HEK293T (cell line): ENCODE measurements at regions not wholly inside any gene's neighbourhood (a gene's known extent, or its start where the extent isn't known, plus 50 kb on each side); places are given as distances from the start of the nearest gene placed in this dataset.

Experiments used
- ARNT ChIP-seq: fragments of 450-650 bp; IDR thresholded peaks from 2 replicates; pipeline ENCODE4 v1.6.1; 2017; ENCODE audit warnings: mild to moderate bottlenecking
- ELF4 ChIP-seq: fragments of 450-650 bp; IDR thresholded peaks from 2 replicates; pipeline ENCODE4 v1.6.1; 2017; ENCODE audit warnings: antibody characterized with exemption
- FOXA1 ChIP-seq: fragments of 450-650 bp; IDR thresholded peaks from 2 replicates; pipeline ENCODE4 v1.6.1; 2016; ENCODE audit warnings: mild to moderate bottlenecking
- FOXM1 ChIP-seq: fragments of 450-650 bp; IDR thresholded peaks from 2 replicates; pipeline ENCODE4 v1.6.1; 2017; ENCODE audit warnings: mild to moderate bottlenecking, borderline replicate concordance
- LEF1 ChIP-seq: fragments of 450-650 bp; IDR thresholded peaks from 2 replicates; pipeline ENCODE4 v1.6.1; 2017; ENCODE audit warnings: mild to moderate bottlenecking, borderline replicate concordance
- PKNOX1 ChIP-seq: fragments of 450-650 bp; IDR thresholded peaks from 2 replicates; pipeline ENCODE4 v1.6.1; 2016
- SUZ12 ChIP-seq: fragments of 450-650 bp; IDR thresholded peaks from 2 replicates; pipeline ENCODE4 v1.6.1; 2016; ENCODE audit warnings: mild to moderate bottlenecking
- TARDBP ChIP-seq: fragments of 450-650 bp; IDR thresholded peaks from 2 replicates; pipeline ENCODE4 v1.6.1; 2016
- ZNF384 ChIP-seq: fragments of 450-650 bp; IDR thresholded peaks from 2 replicates; pipeline ENCODE4 v1.6.1; 2016

GRCh38 chr14:34081101-34081575 lies 130.3 kb upstream of the EGLN3 start:
- no peak for TF ChIP-seq ZNF384
- no peak for TF ChIP-seq SUZ12
- no peak for TF ChIP-seq LEF1
- no peak for TF ChIP-seq ARNT
- no peak for TF ChIP-seq FOXM1
- no peak for TF ChIP-seq ELF4
- no peak for TF ChIP-seq FOXA1
- peak; percentile 38; the same call in 1 of the 2 replicates for TF ChIP-seq PKNOX1
- no peak for TF ChIP-seq TARDBP
